HG02642 (cell line): ENCODE measurements at regions not wholly inside any gene's neighbourhood (a gene's known extent, or its start where the extent isn't known, plus 50 kb on each side); places are given as distances from the start of the nearest gene placed in this dataset.
"Not testable (repeated sequence)": the region's sequence is repeated elsewhere in the genome, so short reads cannot be mapped to it uniquely, and the experiment has no call there.

Experiments
- ATAC-seq: cut with Tn5 transposase; IDR thresholded peaks from one replicate; pipeline ENCODE4 v1.9.1; 2021; ENCODE audit warnings: mild to moderate bottlenecking; ENCODE audit not compliant: unreplicated experiment, poor library complexity

DNA sequence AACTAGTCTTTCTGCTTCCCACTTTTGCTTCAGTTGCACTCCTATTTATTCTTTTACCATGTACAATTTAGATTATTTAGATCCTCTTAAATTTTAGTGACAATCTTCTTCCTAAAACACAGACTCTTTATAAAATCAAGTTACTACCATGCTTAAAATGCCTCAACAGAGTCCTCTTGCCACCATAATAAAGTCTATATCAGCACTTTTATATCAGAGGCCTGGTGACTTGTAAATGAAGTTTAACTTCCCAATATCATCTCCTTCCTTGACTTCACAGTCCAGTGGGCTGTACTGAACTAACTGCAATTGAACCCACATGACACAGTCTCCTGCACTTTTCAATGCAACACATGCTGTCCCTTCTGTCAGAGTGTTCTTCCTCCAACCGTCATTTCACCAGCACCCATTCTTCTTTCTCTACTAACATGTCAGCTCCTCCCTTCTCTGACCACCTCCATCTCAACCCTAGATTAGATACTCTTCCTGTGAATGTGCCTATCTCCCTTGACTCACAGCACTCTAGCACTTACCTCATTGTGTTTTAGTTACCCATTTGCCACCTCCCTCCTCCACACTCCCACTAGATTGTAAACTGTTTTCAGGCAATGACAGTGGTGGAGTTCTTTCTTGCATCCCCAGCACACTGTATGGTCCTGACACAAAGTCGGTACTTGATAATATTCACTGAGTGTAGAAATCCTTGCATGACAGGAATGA lies 414.9 kb downstream of the SATB2 start:
- no peak for ATAC-seq

DNA sequence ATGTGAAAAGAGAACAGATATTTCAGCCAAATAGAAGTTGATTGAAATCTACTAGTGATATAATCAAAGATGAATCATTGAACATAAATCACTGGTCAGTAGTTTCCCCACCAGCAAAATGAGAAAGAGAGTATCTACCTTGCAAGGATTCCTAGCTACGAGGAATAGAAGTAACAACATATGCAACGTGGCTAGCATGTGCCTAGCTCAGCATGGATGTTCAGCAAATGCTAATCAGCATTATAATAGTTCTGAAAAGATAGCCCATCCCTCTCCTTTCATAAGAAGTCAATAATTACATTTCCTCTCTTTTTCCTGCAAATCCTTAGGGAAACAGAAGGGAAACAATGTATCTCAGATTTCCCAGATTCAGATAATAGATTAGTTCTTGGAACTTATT lies 417.2 kb downstream of the SATB2 start:
- no peak for ATAC-seq

DNA sequence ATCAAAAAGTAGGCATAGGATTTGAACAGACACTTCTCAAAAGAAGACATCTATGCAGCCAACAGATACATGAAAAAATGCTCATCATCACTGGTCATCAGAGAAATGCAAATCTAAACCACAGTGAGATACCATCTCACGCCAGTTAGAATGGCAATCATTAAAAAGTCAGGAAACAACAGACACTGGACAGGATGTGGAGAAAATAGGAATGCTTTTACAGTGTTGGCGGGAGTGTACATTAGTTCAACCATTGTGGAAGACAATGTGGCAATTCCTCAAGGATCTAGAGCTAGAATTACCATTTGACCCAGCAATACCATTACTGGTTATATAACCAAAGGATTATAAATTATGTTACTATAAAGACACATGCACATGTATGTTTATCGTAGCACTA lies 424.0 kb downstream of the SATB2 start:
- not testable (repeated sequence) for ATAC-seq

DNA sequence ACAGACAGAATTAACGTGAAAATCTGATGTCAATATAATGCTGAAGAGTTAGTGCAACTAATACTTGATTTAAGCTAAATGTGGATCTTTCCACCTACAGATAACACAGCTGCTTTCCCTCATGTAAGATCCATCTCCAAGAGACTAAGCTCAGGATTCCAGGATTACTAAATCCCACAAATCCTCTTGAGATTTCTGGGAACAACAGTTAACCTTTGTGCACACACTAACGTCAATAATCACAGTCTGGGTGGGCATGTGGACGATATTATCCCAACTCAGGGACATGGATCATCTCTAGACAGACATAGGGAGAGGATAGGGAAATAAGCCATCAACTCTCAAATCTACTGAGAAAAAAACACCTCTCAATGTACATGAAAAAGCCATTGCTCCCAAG lies 432.6 kb downstream of the SATB2 start:
- no peak for ATAC-seq

DNA sequence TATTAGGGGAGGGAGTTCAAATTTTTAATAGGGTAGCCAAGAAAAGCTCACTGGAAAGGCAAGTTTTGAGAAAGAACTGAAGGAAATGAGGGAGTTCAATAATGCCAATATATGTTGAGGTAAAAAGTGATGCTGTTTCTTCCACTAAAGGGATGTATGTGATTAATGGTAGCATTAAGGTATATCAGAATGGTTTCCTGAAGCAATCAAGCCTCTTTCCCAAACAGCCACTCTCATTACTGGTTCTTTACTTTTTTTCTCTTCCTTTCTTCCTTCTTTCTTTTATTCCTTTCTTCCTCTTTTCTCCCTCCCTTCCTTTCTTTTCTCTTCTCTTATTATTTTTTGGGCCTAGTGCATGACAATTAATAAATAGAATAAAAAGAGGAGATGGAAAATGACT lies 433.5 kb downstream of the SATB2 start:
- ATAC-seq, result no peak

DNA sequence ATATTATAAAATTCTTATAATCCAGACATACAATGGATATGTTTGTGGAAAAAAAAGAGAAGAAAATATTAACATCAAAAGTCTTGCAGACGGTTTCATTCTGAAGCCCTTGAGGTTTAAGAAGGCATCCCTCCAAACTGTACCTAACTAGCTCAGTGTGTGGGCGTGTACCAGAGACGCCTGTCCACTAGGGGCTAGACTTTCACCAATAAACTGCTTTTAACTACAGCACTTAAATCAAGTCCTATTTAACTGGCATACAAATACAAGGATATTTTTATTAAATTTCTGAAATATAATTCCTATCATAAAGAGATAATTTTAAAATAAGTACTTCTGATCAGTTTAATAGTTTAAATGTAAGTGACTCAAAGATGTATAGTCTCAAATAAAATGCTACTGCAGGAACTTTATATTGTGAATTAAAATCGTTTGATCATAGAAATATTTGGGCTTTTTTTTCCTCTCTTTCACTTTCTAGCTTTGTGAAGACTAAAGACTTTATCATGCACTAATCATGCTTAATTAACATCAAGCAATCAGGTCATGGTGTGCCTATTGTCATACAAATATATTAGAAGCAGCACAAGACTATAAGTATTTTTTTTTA lies 437.7 kb downstream of the SATB2 start:
- no peak for ATAC-seq

DNA sequence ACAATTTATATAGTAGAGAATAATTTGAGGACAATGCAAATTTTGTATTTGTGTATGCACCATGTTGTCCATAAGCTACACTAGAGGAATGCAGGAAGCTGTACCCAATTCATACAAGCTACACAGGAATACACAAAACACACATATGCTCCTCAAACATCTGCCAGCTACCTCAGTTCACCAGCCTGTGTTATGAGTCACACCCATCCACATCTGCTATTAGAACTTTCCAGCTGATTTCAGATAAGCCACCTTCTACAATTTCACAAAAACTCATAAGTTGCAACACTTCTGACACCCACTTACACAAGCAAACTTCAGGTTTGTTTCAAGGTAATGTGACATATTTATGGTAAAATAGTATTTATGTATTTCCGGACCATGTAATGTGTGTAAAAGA lies 438.9 kb downstream of the SATB2 start:
- ATAC-seq, result no peak

DNA sequence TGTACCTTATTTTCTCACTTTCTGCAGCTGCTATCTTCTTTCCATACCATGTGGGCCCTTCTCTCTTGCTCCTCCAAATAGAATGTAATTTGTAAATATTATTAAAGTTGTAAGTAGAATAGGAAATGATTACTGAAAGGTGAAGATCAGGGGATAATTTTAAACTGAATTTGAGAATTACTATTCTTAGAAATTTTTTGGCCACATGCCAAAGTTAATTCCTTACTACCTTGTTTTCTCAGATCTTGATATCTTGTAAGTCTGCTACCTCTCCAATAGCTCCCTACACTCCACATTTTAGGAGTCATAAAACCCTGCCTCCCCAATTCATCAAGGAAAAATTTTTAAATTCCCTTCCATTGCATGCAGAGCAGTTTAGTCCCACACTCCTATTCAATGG lies 442.7 kb downstream of the SATB2 start:
- ATAC-seq, result no peak

DNA sequence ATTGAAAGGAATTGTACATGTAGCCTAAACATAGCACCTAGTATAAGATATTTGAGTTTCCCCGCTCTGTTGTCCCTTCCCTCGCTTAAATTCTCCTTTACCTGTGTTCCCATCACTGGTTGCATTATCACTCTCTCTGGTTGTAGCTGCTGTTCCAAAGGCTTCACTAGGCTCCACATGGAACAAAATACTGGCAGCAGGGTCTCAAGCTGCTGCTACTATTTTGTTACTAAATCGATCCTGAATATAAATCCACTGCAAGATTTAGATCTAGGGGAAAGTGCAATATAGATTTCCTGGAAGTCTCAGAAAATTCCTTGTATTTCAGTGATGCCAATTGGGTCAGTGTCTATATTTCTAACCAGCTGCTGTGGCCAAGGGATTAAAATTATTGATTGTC lies 443.5 kb downstream of the SATB2 start:
- no peak for ATAC-seq

DNA sequence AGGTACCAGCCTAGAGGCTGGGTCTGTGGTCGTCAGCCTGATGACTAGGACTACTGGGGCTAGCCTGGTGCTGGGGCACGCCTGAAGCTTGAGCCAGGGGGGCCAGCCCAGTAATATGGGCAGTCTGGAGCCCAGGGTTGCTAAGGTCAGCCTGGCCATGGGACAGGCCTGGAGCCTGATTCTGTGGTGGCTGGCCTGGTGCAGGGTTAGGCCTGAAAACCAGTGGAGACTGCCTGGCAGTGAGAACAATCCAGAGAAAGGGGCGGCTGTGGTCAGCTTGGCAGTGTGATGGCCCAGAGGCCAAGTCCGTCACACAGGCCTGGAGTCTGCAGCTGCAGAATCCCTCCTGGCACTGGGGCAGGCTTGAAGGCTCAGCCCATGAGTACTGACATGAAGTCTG lies 445.8 kb downstream of the SATB2 start:
- no peak for ATAC-seq

DNA sequence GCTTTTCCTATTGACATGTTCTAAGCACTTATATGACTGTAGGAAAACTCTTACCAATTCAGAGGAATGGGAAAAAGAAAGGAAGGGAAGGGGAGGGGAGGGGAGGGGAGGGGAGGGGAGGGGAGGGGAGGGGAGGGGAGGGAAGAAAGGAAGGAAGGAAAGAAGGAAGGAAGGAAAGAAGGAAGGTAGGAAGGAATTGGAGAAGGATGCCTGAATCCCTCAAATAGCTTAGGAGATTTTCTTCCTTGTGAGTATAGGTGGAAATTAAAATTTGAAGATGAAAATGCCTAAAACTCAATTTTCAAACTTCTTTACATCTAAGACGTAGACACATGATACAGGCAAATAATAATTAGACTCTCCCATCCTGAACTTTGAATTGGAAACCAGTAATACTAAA lies 463.1 kb downstream of the SATB2 start:
- no peak for ATAC-seq

DNA sequence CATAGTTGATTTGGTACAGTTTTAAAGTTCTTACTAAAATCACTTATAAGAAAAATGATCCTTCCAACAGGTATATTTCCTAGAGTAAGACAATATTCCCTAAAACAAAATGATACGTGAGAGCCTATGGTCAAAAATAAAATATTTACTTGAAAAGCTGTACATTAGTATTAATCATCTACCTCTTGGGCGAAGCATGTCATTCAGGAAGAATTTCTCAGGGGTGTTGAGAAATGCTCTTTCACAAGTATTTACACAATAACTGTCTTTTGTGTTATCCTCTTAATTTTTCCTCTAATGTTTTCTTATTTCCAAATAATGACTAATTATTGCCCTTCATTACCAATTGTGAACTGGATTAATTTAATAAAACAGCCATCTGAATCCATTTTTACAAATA lies 466.3 kb downstream of the SATB2 start:
- no peak for ATAC-seq

DNA sequence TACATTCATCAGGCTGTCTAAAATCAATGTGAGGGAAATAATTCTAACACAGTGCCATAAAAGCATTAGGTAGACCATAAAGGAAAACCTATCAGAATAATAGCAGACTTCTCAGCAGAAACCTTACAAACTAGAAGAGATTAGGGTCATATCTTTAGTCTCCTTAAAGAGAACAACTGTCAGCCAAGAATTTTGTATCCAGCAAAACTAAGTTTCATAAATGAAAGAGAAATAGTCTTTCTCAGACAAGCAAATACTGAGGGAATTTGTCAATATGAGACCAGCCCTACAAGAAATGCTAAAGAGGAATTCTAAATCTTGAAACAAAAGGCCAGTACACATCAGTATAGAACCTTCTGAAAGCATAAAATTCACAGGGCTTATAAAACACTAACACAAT lies 482.0 kb downstream of the SATB2 start:
- no peak for ATAC-seq

DNA sequence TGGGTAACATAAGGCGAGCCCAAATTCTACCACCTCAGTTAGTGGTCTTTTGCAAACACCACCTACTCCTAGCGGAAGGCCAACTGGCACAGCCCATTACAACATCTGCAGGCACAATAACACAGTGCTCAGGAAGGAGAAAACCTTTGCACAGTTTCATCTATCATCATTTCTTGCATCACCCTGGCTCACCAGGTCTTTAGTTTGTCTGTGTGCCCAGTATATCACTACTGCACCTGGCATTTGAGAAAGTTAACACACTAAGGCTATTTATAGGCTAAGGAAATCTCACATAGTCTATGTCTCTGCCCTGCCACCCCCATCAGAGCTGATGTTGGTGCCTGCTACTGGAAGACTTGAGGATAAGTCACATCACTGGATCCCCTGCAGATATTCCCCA lies 484.0 kb downstream of the SATB2 start:
- no peak for ATAC-seq

DNA sequence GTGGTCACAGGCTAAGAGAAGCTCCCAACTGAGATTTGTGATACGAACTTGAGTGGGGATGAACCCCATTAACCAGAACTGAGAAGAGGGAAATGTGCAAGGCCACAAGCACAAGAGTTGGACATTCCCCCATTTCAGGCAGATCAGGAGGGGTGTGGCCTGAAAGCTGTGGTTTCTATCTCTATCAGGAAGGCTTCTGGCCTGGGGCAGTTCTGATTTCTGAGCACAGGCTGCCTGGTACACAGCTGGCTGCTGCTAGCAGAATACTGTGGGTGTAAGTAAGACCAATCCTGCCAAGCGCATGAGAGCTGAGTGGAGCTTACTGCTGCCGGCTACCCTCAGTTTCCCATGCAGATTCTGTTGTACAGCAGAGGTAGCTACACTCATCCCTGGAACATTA lies 484.6 kb downstream of the SATB2 start:
- no peak for ATAC-seq

DNA sequence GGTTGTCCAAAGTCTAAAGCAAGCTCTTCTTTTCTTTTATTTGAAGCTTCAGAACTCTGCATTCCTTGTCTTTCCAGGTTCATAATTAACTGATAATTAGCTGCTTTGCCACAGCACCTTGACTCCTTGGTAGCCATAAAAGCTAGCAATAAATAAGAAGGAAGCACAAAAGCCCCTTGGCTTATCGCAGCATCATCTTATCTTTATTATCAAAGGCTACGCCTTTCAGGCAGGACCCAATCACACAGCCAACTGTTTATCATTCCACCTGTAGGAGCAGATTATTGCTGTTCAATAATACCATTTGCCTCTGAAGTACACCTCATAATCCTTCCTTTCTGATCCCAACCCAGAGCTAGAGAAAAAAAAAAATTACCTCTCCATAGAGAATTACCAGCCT lies 489.2 kb downstream of the SATB2 start:
- no peak for ATAC-seq

DNA sequence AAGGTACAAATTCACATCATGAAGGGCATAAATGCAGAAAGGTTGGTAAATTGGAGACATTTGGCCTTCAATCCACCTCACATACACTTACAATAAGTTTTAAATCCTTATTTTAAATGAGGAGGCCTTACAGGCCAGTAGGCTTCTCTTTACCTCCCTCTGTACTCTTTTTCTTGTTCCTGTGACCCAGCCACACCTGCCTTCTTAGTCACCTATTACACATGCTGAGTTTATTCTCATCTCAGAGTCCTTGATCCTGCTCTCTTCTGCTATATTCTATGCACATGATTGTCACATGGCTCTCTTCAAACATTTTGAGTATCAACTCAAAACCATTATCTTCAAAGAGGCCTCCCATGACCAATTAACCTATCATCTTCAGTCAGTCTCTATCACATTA lies 491.5 kb downstream of the SATB2 start:
- no peak for ATAC-seq

DNA sequence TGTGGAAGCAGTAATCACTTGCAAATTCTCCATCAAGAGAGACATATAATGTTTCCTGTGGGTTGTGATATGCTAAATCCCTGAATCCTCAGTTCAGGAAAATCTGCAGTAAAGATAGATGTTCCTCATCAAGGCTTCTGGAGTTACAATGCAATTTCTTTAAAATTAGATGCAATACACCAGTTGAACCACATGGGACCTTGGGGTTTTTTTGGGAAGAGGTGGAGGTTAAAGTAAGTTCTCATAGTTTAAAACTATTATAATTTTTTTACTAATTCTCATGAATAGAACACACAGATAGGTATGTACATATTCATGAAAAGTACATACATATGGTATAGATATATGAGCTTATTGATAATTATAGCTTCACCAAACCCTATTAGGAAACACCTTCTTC lies 496.2 kb downstream of the SATB2 start:
- no peak for ATAC-seq

DNA sequence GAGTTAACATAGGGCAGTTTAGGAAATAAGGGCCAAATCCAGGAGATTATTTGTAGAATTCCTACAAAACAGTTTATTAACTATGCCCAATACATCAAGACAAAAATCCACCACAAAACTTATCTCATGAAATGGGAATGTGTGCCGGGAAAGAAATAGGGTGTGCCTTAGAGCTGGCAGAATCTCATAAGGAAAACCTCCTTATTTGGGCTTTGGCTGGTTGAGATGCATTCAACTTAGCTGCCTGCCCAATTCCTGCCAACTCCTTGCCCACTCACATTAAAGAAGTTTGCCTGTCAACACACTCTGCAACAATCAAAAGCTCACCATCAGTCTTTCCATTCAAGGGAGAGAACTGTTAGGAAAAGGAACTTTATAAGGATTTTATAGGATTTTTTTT lies 500.6 kb downstream of the SATB2 start:
- ATAC-seq, result no peak

DNA sequence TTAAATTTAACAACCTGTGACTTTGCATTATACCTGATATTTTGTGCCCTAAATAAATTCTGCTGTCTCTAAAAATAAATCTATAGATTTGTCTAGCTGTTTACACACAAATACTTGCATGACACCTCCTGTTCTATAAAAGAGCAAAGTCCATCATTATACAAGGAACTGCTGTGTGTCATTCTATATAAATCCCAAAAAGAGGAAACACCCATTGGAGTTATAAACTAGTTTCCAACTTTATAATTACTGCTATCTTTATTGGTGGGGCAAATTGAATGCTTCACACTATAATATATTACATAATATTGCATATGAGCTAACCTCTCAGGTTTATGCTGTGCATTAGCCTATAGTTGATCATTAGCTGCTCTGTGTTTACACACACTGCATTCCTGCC lies 504.4 kb downstream of the SATB2 start:
- ATAC-seq, result no peak

DNA sequence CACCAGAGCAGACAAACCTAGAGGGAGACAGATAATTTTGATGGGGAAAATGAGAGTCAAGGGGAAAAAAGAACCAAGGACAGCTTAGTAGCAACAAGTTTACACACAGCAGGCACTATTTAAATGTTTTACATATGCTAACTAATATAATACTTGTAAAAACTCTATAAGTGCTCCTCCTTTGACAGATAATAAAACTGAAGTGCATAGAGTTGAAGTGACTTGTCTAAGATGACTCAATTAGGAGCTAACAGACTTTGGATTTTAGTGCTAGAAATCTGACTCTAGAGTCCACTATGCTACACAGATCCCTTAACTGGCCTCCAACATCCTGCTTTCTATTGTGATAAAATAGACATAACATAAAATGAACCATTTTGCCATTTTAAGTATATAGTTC lies 506.9 kb downstream of the SATB2 start:
- no peak for ATAC-seq

DNA sequence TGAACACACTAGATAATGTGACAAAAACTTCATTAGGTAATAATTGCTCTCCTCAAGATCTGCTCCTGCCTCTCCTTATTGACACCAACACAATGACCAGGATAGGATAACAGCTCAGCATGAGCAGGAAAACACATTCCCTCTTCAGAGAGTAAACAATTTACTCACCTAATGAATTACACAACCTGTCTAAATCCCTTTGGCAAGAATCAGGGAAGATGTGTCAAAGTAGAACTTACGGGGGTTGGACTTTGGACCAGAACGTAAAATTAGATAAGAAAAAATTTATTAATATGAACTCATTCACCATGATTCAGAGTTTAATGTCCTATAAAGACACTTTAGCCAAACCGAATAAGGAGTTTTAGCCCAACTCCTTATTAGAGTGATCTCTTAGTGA lies 512.2 kb downstream of the SATB2 start:
- ATAC-seq, result no peak
